ENCODE measurements at regions not wholly inside any gene's neighbourhood (a gene's known extent, or its start where the extent isn't known, plus 50 kb on each side); places are given as distances from the start of the nearest gene placed in this dataset.
"Not testable (repeated sequence)": the region's sequence is repeated elsewhere in the genome, so short reads cannot be mapped to it uniquely, and the experiment has no call there.

DNA sequence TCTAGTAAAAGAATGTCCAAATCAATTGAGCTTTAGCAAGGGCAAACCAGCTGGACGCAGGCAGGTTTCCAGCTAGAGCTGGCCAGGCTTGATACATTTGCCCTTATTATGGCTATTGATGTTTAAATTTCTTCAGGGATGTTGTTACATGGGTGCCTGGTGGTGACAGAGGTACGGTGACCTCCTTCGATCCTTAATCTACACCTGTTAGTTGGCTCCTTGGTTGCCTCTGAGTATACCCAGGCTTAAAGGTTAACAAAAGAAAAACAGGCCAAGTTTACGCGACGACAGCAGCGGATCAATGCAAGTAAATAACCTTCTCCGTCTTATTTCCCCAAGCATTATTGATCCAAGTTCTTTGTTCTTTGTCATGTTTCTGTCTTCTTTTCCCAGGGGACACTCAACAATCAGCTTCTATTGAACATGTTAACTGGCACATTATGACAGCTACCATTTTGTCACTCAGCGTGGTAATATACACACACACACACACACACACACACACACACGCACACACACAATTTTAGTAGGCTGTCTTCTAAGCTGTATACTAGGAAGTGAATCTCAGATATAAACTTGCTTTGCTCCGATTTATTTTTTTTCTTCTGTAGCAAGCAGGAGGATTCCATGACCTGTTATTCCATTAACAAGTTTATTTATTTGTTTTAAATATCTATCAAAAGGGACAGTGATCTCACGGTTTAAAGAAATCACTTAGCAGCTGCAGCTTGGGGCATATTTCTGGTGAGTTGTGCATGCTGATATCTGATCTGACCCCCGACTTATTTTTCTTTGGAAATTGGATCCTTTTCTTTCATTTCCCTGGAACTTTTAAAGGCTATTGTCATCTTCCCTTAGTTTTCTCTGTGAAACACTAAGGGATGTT, 844.7 kb downstream of the MCTP2 start:
- no peak for DNase-seq (ENCODE audit: low spot score)

DNA sequence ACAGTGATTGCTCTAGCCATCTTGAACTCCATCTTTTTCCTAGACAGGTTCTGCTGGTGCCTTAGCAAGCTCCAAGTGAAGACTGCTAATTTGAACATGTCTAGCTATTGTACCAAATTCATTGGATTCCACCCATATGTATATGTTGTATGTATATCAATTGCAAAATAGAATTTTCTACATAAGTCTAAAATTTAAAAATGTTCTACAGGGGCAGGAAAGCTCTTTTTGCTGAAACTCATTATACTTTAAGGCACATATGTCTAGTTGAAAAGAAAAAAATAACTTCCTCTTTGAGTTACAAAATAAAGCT, 845.3 kb downstream of the MCTP2 start:
- no peak for DNase-seq (ENCODE audit: low spot score)

DNA sequence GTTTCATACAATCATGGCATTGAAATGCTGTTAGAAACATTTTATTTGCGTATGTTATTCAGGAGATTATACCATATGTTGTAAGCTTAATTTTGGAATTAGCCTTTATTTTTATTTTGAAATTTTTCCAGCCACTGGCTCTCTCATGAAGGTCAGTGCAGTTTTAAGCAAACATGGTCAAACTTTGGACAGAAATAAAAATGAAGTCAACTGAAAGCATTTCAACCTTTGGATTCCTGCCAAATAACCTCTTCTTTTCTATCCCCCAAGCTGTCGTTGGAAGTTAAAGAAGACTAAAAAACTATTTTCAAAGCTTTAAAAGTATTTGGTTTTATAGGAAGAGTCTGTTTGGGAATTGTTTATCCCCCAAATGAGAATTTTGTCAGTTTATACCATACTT, 846.6 kb downstream of the MCTP2 start:
- DNase-seq (ENCODE audit: low spot score): no peak

DNA sequence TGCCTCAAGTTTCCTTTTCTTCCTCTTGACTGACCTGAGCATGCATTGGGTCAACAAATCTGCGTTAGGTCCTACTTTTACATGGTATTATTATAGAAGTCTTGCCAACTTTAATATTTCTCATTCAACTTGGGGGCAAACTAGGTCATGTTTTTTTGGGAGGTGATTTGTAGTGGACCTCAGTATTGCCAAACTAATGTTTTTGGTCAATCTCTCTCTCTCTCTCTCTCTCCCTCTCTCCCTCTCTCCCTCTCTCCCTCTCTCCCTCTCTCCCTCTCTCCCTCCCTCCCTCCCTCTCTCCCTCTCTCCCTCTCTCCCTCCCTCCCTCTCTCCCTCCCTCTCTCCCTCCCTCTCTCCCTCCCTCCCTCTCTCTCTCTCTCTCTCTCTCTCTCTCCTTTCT, 848.9 kb downstream of the MCTP2 start:
- DNase-seq (ENCODE audit: low spot score): not testable (repeated sequence)

DNA sequence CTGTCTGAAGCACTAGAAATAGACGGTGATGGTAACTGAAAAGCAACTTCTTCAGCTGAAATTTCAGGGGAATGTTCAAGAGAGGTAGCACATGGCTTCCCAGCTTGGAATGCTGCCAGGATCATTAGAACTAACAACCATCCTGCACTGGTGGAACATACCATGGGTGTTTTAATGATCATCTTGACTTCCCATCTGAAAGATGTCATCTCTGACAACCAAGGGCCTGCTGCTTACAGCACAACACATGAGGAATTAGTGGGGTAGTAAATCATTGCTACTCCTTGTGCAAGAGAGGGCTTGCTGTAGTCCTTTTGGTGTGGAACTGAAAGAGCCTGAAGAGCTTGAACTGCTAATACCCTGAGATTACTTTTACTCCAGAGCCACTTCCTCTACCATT, 853.7 kb downstream of the MCTP2 start:
- DNase-seq (ENCODE audit: low spot score): peak; percentile 20

DNA sequence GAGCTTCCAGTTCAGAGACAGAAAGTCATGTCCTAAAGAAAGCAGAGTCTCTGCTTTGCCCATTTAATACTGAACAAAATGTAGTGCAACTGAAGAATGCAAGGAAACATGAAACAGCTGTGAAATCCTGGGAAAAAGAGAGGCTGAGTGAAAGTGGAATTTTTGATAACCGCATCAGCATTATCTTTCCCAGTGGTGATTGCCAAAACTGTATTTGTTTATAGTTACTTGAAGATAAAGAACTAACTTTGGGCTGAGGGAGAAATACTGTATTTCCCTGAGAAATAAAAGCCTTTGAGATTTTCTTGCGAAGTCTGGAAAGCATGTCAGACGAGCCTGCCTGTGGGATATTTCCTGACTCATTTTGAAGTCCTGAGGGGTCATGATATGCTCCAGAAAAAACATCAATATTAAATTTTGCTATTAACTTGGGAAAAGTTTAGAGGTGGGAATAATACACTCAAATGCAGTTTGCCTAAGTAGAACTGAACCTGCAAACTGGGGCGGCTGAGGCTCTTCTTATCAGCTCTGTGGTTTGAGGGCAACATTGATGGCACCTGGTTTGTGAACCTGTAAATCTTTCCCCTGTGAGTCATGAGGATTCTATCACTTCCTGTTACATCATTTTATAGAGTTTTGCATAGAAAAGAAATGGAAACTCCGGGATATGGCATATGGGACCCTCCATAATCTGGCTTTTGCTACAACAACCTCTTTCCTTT, 855.3 kb downstream of the MCTP2 start:
- peak; percentile 35 for DNase-seq (ENCODE audit: low spot score)

DNA sequence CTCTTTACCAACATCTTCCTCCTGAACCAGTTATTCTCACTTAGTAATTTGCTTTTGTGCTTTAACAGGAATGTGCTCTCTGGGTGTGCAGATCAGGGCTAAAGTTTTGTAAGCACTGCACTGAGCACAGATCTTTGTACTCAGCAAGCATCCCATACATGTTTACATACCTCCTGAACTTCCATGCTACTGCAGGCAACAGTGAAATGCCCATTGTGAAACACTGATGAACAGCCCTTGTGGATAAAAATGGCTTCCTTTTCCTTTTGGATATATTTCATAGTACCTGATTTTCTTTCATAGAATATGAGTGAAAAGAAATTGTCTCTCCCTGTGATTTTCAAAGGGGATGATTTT, 855.9 kb downstream of the MCTP2 start:
- DNase-seq (ENCODE audit: low spot score): no peak

DNA sequence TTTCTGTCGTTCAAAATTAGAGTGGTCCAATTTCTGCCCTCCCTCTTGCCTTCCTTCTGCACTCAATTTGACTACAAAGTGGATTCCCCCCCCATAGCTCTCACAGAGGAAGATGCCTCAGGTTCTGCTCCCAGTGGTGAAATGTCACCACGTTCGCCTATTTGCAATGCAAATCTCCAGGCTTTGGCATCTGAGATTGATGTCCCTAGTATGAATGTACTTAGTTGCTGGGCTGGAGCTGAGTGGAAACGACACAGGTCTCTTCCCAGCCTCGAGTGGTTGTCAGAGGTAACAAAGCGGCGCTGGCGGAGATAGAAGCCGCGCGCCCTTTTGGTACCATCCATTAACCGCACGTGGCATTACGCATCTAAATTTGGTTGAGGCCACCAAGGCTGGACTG, 860.1 kb downstream of the MCTP2 start:
- DNase-seq (ENCODE audit: low spot score): no peak

DNA sequence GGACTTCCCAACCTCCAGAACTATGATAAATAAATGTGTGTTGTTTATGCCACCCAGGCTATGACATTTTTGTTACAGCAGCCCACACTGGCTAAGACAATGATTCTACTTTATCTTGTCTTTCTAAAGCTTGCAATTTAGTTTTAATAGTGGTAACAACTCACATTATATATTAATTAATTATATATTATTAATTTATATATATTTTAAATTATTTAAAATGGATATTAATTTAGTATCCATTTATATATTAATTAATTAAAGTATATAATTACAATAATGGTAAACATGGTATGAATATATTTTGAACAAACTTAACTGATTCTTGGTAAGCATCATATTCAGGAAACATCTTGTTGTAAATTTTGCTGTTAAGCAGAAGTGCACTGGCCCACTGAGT, 863.9 kb downstream of the MCTP2 start:
- DNase-seq (ENCODE audit: low spot score): no peak

DNA sequence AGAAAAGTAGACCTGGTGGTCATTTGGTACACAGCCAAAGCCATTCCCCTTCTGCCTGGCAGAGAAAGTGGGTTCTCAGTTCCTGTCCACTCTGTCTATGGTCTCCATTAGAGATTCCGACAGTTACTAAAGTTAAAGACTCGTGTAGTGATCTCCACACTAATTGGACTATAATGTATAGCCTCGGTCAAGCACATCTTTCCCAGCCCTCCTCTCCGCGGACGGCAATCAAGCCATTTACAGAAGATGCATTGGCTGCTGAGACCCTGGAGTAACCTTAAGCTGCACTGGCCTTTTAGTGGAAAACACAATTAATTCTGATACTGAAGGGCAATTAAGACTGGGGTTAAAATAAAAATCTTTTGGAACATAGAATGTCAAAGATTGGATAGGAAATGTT, 865.3 kb downstream of the MCTP2 start:
- no peak for DNase-seq (ENCODE audit: low spot score)

DNA sequence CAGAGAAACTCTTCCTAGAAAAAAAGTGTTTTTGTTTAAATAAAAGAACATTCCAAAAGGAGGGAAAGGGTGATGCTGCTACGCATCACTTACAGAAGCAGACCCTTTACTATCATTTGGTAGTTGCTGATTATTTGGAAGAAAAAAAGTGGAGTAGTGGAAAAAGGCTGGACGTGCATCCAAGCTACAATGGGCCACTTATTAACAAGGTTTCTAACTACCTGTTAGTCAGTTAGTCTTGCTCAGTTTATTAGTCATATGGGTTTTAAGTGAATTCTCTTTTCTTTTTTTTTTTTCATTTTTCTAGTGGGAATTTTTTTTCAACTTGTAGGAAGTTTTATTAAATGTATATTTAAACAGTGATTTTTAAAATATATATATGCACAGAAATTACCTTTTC, 866.0 kb downstream of the MCTP2 start:
- peak; percentile 62 for DNase-seq (ENCODE audit: low spot score)

DNA sequence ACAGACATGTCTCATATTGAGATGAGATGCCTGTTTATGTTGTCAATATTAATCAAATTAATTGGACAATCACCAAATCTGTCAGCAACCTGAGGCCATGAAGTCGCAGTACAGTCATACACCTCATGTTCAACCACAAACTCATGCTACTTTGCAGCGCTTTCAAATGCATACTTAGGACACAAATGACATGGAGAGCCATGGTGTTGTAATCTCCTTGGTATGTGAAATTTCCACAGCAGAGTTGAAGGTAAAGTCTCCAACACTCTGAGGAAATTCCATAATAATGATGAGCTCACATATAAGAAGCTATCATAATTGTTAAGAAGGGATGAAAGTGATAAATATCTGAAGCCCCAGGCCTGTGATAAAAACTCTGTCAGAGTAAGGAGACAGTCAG, 873.9 kb downstream of the MCTP2 start:
- DNase-seq (ENCODE audit: low spot score): peak; percentile 72

DNA sequence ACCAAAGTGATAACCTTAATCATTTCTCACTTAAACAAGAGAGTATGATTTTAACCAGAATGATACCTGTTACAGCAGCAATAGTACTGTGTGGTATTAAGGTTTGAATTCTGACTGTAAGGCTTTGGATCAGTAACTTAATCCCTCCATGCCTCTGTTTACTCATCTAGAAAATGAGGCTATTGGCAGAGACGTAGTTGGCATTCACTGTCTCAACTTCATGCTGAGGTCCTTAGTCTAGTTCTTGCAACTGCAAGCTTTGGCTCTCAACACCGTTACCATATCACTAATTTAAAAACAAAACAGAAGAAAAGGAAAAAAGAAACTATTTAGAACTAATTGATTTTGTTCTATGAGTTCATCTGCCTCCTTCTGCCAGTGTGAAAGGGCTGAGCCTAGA, 875.4 kb downstream of the MCTP2 start:
- DNase-seq (ENCODE audit: low spot score): no peak

DNA sequence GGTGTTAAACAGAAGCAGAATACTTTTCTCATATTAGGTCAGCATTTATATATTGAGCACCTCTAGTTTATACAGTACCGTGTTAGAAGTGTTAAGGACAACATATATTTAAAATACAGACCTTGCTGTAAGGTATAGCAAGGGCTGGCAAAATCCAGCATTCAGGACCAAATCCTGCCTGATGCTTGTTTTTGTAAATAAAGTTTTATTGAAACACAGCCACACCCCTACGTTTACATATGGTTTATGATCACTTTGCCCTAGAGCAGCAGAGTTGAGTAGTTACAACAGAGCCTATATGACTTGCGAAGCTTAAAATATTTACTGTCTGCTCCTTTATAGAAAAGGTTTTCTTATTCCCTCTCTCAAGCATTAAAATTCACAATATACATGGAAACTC, 877.3 kb downstream of the MCTP2 start:
- DNase-seq (ENCODE audit: low spot score): no peak

DNA sequence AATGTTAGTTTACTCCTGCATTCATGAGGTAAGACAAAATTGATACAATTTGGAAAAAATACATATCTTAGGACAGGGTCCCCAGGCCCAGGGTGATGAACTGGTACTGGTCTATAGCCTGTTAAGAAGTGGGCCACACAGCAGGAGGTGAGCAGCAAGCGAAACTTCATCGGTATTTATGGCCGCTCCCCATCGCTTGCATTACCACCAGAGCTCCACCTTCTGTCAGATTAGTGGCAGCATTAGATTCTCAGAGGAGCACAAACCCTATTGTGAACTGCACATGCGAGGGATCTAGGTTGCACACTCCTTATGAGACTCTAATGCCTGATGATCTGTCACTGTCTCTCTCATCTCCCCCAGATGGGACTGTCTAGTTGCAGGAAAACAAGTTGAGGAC, 880.6 kb downstream of the MCTP2 start:
- DNase-seq (ENCODE audit: low spot score): no peak

DNA sequence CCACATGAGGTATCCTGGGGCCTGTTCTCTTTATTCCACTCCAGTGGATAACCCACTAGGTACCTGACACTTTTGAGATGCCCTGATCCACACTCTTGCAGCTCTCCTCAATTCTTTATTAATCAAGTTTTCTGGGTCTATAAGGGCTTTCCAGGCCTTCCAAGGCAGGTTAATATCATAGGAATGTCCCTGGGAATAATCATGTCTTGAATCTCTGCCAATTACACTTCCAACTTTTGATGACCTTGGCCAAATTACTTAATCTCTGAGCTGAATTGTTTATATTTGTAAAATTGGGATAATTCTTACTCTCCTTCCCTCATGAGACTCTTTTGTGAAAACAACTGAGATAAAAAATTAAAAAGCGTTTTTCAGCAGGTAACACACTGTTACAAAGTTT, 881.7 kb downstream of the MCTP2 start:
- no peak for DNase-seq (ENCODE audit: low spot score)

DNA sequence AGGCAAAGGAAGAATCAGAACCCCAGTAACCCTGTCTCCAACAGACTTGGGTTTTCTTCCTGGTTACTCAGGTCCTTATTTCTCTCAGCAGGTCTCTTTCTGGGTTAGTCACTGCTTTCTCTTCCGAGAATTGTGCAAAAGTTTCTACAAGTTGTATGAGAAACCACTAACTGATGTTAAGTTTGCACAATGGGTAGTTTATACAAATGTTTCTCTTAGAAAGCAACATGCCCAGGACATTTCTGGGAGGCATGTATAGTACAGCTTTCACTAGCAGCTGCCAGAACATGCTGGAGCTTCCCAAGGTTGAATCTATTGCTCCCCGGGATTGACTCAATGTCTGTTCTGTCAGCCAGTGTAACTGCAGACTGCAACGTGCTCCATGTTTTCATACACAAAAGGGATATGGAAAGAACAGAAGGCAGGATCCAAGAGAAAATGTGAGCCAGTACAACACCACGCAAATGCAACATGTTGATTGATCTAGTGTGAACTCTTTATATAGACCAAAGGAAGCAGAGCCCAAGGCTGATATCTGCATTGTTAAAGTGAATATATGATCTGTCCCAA, 887.8 kb downstream of the MCTP2 start:
- no peak for DNase-seq (ENCODE audit: low spot score)

DNA sequence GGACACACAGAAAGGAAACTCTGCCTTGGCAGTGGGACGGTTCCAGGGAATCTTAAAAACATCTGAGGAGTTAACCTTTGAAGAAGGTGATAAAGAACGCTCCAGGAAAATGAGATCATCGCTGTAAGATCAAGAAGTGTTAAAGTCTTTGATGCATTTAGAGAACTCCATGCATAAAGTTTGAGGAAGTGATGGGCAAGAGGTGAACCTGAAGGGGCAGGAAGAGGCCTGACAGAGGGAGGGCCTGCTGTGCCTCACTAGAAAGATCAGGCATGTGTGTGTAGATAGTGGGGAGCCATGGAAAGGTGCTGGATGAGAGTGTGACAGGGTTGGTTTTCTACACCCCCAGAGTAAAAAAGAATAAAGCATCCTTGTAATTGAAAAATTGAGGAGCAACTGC, 889.2 kb downstream of the MCTP2 start:
- peak; percentile 31 for DNase-seq (ENCODE audit: low spot score)

DNA sequence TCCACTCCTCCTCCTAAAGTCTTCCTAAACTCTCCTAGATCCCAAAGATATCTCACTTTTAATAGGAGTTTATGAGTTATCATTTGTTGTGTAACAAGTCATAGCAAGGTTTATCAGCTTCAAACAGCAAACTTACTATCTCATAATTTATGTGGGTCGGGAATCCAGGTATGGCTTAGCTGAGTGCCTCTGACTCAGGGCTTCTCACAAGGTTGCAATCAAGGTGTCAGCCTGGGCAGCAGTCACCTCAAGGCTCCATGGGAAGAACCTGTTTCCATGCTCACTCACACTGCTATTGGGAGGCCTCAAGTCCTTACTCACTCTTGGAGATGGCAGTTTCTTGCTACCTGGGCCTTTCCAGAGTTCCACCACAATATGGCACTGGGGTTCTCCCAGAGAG, 889.8 kb downstream of the MCTP2 start:
- no peak for DNase-seq (ENCODE audit: low spot score)

DNA sequence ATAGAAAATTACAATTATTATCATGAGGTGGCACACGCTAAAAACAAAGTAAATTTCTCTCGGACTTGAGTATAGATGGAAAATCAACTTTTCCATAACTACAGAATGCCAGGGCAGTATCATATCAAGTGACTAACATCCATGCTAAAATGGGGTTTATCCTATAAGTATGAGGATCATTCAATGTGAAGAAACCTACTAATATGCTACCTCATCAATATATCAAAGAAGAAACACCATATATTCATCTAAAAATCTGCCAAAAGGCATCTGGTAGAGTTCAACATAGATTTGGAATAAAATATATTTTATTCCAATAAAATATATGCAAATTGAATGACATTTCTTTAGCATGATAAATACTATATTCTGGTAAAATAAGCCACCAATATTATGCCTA, 894.4 kb downstream of the MCTP2 start:
- no peak for DNase-seq (ENCODE audit: low spot score)

DNA sequence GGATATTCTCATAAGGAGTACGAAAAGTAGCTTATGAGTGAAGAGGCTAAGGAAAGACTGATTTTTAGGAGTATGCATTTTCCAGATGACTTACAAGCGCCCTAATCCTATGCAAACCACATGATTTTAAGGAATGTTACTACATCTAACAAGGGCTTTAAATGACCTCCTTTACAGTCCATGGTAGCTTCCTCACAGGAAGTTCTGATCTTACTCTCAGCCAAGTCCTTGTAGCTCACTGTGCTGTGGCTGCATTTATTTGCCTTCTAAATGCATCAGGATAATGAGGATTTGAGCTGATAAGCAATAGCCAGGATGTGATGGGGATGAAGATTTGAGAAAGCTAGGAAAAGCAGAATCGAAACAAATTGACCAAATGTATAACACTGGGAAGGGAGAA, 896.0 kb downstream of the MCTP2 start:
- no peak for DNase-seq (ENCODE audit: low spot score)

DNA sequence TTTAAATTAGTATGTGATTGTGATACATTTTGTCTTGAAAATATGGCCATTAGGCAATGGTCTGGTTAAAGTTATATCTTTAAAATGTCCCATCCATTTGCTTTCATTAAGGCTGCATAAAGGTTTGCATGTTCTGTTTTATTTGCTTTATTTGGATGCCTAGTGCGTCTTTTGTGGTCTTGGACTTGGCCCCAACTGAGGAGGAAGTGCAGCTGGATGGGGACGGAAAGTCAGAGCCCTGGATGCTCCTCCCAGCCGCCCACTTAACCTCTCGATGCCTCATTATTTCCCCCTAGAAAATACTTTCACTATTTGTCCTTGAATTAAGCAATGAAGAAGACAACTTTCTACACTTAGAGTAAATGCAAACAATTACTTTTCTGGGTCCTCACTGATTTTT, 898.2 kb downstream of the MCTP2 start:
- no peak for DNase-seq (ENCODE audit: low spot score)

DNA sequence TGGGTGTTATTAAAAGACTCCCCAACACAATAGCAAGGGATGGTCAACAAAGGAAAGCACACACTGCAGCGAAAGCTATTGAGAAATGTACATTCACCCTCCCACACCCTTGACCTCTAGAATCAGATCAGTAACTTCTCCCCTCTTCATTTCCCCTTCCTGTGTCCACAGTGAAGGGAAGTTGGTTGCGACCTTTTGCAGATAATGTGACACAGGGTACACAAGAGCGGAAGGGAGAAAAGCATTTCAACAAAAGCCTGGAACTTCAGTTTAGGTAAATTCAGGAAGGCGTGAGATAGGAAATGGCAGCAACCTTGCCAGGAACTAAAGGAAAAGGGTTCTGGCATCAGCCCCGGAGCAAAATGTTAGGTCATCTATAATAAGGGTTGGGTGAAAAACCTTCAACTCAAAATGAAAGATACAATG, 899.8 kb downstream of the MCTP2 start:
- no peak for DNase-seq (ENCODE audit: low spot score)

DNA sequence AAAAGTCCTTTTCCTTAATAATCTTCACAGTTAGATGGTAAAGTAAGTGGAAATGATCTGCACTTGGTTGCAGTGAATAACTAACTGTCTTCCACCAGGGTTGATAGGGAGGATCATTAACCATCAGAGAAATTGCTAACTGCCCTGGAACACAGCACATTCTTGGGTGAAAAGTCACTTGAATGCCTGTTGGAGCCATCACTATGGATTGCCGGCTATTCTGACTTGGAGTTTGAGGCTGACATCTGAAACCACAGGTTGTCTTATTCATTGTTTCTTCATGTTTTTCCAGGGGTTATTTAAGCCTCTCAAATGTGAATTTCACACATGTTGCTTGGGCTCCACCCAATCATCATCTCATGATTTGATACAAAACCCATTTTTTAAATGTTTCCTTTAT, 901.4 kb downstream of the MCTP2 start:
- peak; percentile 92 for DNase-seq (ENCODE audit: low spot score)
